ENCODE measurements at regions not wholly inside any gene's neighbourhood (a gene's known extent, or its start where the extent isn't known, plus 50 kb on each side); places are given as distances from the start of the nearest gene placed in this dataset.
A peak's percentile ranks its signal among the peaks of the same experiment; 100 is the strongest.

DNA sequence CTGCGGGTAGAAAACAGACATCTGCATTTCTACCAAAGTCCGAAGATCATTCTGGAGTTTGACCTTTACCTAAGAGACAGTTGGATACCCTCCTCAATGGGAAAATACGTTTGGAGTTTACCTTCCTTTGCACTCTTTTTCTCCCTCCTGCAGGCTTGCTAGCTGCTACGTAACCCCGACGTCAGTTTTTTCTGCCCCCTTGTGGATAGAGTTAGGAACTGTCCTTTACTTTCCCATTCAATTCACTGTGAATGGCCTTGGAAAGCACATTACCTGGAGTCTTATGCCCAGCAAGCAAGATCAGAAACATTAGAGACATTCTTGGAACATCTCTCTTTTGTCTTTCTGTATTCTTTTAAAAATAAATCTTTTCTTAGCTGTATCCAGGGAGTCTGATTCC lies 250.7 kb downstream of the NAP1L3 start:
- Histone ChIP-seq H3K27ac (no peak overlapping the region), H3K9me3 (no peaks in the 10 kb centered on the region), H3K27me3 (no peaks in the 10 kb centered on the region), H3K36me3 (no peaks in the 10 kb centered on the region), H3K4me1 (no peaks in the 10 kb centered on the region), H3K4me3 (replicated peaks in 1 of 3) (no peak overlapping the region)
- 17 to 19% methylated on average over 6 of the region's 6 CpGs for WGBS, 2 donors
- DNase-seq = peak in 1 of 2 donors; percentile 12
- TF ChIP-seq, protein P1, sequence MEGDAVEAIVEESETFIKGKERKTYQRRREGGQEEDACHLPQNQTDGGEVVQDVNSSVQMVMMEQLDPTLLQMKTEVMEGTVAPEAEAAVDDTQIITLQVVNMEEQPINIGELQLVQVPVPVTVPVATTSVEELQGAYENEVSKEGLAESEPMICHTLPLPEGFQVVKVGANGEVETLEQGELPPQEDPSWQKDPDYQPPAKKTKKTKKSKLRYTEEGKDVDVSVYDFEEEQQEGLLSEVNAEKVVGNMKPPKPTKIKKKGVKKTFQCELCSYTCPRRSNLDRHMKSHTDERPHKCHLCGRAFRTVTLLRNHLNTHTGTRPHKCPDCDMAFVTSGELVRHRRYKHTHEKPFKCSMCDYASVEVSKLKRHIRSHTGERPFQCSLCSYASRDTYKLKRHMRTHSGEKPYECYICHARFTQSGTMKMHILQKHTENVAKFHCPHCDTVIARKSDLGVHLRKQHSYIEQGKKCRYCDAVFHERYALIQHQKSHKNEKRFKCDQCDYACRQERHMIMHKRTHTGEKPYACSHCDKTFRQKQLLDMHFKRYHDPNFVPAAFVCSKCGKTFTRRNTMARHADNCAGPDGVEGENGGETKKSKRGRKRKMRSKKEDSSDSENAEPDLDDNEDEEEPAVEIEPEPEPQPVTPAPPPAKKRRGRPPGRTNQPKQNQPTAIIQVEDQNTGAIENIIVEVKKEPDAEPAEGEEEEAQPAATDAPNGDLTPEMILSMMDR (IDR thresholded peaks at IDR 0.05) = peak in 4 of 6 experiments; percentile 39 to 56 (median 48)
- no peak for TF ChIP-seq POLR2A (IDR thresholded peaks at IDR 0.05)
- intact Hi-C loops (cut with DNase I) = no loop called here

DNA sequence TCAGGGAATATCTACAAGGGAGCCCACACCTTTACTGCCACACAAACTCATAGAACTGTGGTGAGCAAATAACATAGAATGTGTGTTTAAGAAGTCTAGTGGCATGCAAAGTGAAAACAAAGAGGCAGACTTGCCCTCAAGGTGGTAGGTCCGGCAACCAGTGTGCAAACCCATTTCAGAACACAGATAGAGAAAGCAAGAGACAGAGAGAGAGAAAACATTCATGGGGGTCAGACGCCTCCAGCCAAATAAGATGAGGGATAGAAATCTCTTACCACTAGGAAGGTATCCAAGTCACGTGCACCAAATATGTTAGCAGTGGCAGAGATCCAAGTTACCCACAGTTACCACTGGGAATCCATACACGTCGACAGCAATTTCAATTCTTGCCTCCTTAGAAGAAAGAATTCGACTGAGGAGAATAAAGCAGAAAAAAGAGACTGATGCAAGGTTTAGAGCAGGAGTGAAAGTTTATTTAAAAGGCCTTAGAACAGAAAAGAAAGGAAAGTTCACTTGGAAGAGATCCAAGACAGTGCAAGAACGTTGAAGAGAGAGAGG lies 252.8 kb downstream of the NAP1L3 start:
- Histone ChIP-seq H3K9me3 (no peaks in the 10 kb centered on the region), H3K27ac (no peak overlapping the region), H3K36me3 (no peaks in the 10 kb centered on the region), H3K4me1 (no peaks in the 10 kb centered on the region), H3K27me3 (no peaks in the 10 kb centered on the region), H3K4me3 (replicated peaks in 1 of 3) (no peak overlapping the region)
- DNase-seq = no peak
- TF ChIP-seq POLR2A (IDR thresholded peaks at IDR 0.05) = no peak
- TF ChIP-seq, protein P1 (IDR thresholded peaks at IDR 0.05) = no peak
- WGBS, 2 donors = 16 to 31% methylated on average over 7 of the region's 7 CpGs
- intact Hi-C loops (cut with DNase I) = no loop called here

DNA sequence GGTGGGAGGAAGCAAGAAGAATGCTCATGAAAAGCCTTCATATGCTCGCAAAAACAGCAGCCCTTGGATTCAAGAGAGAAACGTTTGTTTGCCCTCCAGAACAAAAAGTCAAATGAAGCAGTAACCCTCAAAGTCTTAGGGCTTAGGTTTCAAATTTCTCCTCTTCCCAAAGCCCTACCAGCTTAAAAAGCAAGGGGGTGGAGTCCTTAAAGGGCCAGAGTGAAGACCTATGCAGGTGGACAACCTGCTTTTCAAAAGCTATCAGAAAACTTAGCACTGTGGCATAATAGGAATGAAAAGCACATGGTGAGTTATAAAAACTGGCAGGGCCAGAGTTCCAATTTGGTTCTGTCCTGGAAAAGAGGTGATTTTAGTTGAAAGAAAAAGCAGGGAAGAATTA lies 253.3 kb downstream of the NAP1L3 start:
- no peaks in the 10 kb centered on the region for H3K36me3 ChIP-seq
- 24 to 27% methylated on average over 2 of the region's 2 CpGs for WGBS, 2 donors
- no peaks in the 10 kb centered on the region for H3K27me3 ChIP-seq
- no peak for DNase-seq
- H3K4me3 ChIP-seq (replicated peaks in 1 of 3) = no peak overlapping the region
- H3K27ac ChIP-seq = no peak overlapping the region
- no peak for TF ChIP-seq POLR2A (IDR thresholded peaks at IDR 0.05)
- TF ChIP-seq, protein P1 (IDR thresholded peaks at IDR 0.05) = no peak
- H3K9me3 ChIP-seq = no peaks in the 10 kb centered on the region
- no peaks in the 10 kb centered on the region for H3K4me1 ChIP-seq
- intact Hi-C loops (cut with DNase I) = no loop called here

DNA sequence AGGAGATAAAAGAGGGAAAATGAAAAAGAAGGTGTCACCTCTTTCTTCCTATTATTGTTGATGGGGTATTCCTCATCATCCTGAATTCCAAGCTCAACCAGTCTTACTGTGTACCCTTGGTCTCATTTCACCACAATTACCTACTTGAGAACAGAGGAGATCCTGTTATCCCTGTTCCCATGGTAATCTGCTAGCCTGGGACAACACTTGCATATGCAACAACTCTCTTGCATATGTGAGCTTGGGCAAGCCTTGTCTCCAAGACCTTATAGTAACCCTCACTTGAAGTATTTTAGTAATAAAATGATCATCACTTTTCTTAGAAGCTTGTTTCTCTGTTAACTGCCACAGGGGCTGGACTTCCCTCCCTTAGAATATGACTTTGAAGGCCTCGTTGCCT lies 253.7 kb downstream of the NAP1L3 start:
- no peaks in the 10 kb centered on the region for H3K36me3 ChIP-seq
- WGBS, 2 donors = 50 to 57% methylated on average over 1 of the region's 1 CpG
- no peak overlapping the region for H3K4me3 ChIP-seq (replicated peaks in 1 of 3)
- intact Hi-C loops (cut with DNase I) = no loop called here
- no peaks in the 10 kb centered on the region for H3K27me3 ChIP-seq
- H3K4me1 ChIP-seq = no peaks in the 10 kb centered on the region
- no peak for DNase-seq
- H3K9me3 ChIP-seq = no peaks in the 10 kb centered on the region
- no peak overlapping the region for H3K27ac ChIP-seq
- TF ChIP-seq, protein P1 (IDR thresholded peaks at IDR 0.05) = no peak
- no peak for TF ChIP-seq POLR2A (IDR thresholded peaks at IDR 0.05)

DNA sequence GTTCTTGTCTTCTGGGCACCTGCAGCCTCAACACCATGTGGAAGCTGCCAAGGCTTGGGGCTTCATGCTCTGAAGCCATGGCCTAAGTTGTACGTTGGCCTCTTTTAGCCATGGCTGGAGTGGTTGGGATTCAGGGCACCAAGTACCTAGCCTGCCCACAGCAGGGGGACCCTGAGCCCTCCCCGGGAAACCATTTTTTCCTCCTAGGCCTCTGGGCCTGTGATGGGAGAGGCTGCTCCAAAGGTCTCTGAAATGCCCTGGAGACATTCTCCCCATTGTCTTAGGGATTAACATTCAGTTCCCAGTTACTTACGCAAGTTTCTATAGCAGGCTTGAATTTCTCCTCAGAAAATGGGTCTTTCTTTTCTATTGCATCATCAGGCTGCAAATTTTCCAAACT lies 269.3 kb downstream of the NAP1L3 start:
- H3K9me3 ChIP-seq = no peaks in the 10 kb centered on the region

More for the DNA sequence above, 269.3 kb downstream of the NAP1L3 start:
- Histone ChIP-seq H3K4me3 (replicated peaks in 1 of 3) (no peak overlapping the region), H3K27me3 (no peaks in the 10 kb centered on the region), H3K4me1 (no peaks in the 10 kb centered on the region), H3K36me3 (no peaks in the 10 kb centered on the region), H3K27ac (no peak overlapping the region)
- intact Hi-C loops (cut with DNase I) = no loop called here
- 100% methylated on average over 1 of the region's 3 CpGs for WGBS, 2 donors
- no peak for DNase-seq
- TF ChIP-seq POLR2A (IDR thresholded peaks at IDR 0.05) = no peak
- TF ChIP-seq, protein P1 (IDR thresholded peaks at IDR 0.05) = no peak

Data from thyroid gland (tissue), 4 donors.